ENCODE measurements at regions not wholly inside any gene's neighbourhood (a gene's known extent, or its start where the extent isn't known, plus 50 kb on each side); places are given as distances from the start of the nearest gene placed in this dataset.

DNA sequence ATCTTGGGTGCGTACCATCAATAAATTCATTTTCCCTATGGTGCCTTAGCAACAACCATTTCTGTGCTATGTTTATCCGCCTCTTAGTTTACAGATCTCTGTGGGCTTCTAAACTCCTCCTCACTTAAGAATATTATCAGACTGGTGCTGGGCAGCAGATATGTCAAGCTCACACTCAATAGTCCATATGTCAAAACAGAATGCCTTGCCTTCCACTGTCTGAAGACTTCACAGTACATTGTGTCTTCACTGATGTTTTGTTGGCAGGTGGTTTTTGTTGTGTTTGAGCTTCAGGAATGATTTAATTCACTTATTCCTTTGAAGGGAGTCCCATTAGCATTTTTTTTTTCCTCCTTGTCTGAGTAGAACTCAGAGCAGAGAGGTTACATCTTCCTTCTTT, 419.6 kb downstream of the DNAJB9 start:
- no peak overlapping the region for H3K4me3 ChIP-seq
- 92% methylated on average over 2 of the region's 2 CpGs for WGBS
- no peaks in the 10 kb centered on the region for H3K4me1 ChIP-seq
- no peaks in the 10 kb centered on the region for H3K36me3 ChIP-seq
- intact Hi-C loops (cut with DNase I): no loop called here
- no peak for TF ChIP-seq POLR2AphosphoS5 (IDR thresholded peaks at IDR 0.05)
- TF ChIP-seq, protein P1, sequence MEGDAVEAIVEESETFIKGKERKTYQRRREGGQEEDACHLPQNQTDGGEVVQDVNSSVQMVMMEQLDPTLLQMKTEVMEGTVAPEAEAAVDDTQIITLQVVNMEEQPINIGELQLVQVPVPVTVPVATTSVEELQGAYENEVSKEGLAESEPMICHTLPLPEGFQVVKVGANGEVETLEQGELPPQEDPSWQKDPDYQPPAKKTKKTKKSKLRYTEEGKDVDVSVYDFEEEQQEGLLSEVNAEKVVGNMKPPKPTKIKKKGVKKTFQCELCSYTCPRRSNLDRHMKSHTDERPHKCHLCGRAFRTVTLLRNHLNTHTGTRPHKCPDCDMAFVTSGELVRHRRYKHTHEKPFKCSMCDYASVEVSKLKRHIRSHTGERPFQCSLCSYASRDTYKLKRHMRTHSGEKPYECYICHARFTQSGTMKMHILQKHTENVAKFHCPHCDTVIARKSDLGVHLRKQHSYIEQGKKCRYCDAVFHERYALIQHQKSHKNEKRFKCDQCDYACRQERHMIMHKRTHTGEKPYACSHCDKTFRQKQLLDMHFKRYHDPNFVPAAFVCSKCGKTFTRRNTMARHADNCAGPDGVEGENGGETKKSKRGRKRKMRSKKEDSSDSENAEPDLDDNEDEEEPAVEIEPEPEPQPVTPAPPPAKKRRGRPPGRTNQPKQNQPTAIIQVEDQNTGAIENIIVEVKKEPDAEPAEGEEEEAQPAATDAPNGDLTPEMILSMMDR (IDR thresholded peaks at IDR 0.05): no peak
- no peak for TF ChIP-seq EP300 (IDR thresholded peaks at IDR 0.05)
- TF ChIP-seq POLR2A (IDR thresholded peaks at IDR 0.05; ENCODE audit: low read depth): no peak
- H3K27me3 ChIP-seq: no peaks in the 10 kb centered on the region
- no peak overlapping the region for H3K27ac ChIP-seq (replicated peaks in 1 of 4)
- no peaks in the 10 kb centered on the region for H3K9me3 ChIP-seq
- no peak for DNase-seq (ENCODE audit: extremely low spot score)

GRCh38 chr7:108997480-108997879, 427.8 kb downstream of the DNAJB9 start:
- WGBS: 93% methylated on average over 6 of the region's 6 CpGs
- Histone ChIP-seq H3K4me1 (no peaks in the 10 kb centered on the region), H3K4me3 (no peak overlapping the region), H3K27me3 (no peaks in the 10 kb centered on the region), H3K9me3 (no peaks in the 10 kb centered on the region), H3K27ac (replicated peaks in 1 of 4) (no peak overlapping the region), H3K36me3 (no peaks in the 10 kb centered on the region)
- intact Hi-C loops (cut with DNase I): no loop called here
- TF ChIP-seq POLR2AphosphoS5 (IDR thresholded peaks at IDR 0.05): no peak
- TF ChIP-seq, protein P1 (IDR thresholded peaks at IDR 0.05): no peak
- TF ChIP-seq EP300 (IDR thresholded peaks at IDR 0.05): no peak
- TF ChIP-seq POLR2A (IDR thresholded peaks at IDR 0.05; ENCODE audit: low read depth): no peak
- no peak for DNase-seq (ENCODE audit: extremely low spot score)

DNA sequence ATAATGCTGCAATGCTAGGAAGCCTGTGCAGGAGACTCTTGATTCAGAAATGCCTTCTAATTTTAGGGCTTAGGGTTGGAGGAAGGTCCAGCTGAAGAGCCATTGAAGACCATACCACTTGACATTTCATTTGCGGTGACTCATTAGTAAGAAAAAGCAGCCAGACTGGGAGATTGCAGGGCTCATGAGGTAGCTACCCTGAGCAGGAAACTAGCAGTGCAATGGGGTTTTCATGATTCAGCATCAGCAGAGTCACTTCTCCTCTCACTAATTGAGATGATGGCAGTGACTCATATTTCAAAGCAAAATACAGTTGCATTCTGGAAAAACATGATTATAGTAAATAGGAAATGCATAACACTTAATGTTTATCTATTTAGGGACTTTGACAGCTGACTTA, 434.1 kb downstream of the DNAJB9 start:
- Histone ChIP-seq H3K9me3 (no peaks in the 10 kb centered on the region), H3K27me3 (no peaks in the 10 kb centered on the region), H3K36me3 (no peaks in the 10 kb centered on the region), H3K4me1 (no peaks in the 10 kb centered on the region), H3K4me3 (no peak overlapping the region), H3K27ac (replicated peaks in 1 of 4) (no peak overlapping the region)
- intact Hi-C loops (cut with DNase I): no loop called here
- no peak for DNase-seq (ENCODE audit: extremely low spot score)
- WGBS: 100% methylated on average over 1 of the region's 1 CpG
- TF ChIP-seq, protein P1 (IDR thresholded peaks at IDR 0.05): no peak
- TF ChIP-seq POLR2AphosphoS5 (IDR thresholded peaks at IDR 0.05): no peak
- no peak for TF ChIP-seq POLR2A (IDR thresholded peaks at IDR 0.05; ENCODE audit: low read depth)
- no peak for TF ChIP-seq EP300 (IDR thresholded peaks at IDR 0.05)

DNA sequence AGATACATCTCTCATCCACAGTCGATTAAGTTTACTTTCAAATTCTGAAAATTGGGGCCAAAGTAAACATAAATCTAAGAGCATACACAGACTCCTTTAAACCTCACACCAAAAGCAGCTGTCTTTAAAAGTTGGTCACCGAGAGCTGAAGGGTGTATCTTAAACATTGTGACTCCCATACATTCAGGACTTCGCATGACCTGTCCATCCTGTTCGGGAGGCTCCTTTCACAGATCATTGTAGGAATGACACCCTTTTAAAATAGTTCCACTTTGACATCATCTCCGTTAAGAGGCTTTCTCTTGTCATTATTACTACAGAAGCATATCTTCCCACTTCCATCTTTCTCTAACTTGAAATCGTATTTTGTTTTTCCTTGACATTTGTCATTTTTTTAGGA, 440.0 kb downstream of the DNAJB9 start:
- Histone ChIP-seq H3K4me1 (no peaks in the 10 kb centered on the region), H3K4me3 (no peak overlapping the region), H3K9me3 (no peaks in the 10 kb centered on the region), H3K27me3 (no peaks in the 10 kb centered on the region), H3K27ac (replicated peaks in 1 of 4) (no peak overlapping the region), H3K36me3 (no peaks in the 10 kb centered on the region)
- no peak for DNase-seq (ENCODE audit: extremely low spot score)
- intact Hi-C loops (cut with DNase I): no loop called here
- WGBS: 68% methylated on average over 6 of the region's 6 CpGs
- no peak for TF ChIP-seq POLR2AphosphoS5 (IDR thresholded peaks at IDR 0.05)
- TF ChIP-seq, protein P1 (IDR thresholded peaks at IDR 0.05): no peak
- no peak for TF ChIP-seq POLR2A (IDR thresholded peaks at IDR 0.05; ENCODE audit: low read depth)
- no peak for TF ChIP-seq EP300 (IDR thresholded peaks at IDR 0.05)

GRCh38 chr7:109020251-109020650, 450.6 kb downstream of the DNAJB9 start:
- Histone ChIP-seq H3K4me3 (no peak overlapping the region), H3K27ac (replicated peaks in 1 of 4) (no peak overlapping the region), H3K36me3 (no peaks in the 10 kb centered on the region), H3K27me3 (no peaks in the 10 kb centered on the region), H3K4me1 (no peaks in the 10 kb centered on the region), H3K9me3 (no peaks in the 10 kb centered on the region)
- intact Hi-C loops (cut with DNase I): no loop called here
- DNase-seq (ENCODE audit: extremely low spot score): no peak
- TF ChIP-seq EP300 (IDR thresholded peaks at IDR 0.05) (no peak), POLR2A (IDR thresholded peaks at IDR 0.05; ENCODE audit: low read depth) (no peak), POLR2AphosphoS5 (IDR thresholded peaks at IDR 0.05) (no peak)
- TF ChIP-seq, protein P1 (IDR thresholded peaks at IDR 0.05): no peak
- 69% methylated on average over 4 of the region's 4 CpGs for WGBS

Data from esophagus muscularis mucosa (tissue), 4 donors.